ENCODE measurements at regions not wholly inside any gene's neighbourhood (a gene's known extent, or its start where the extent isn't known, plus 50 kb on each side); places are given as distances from the start of the nearest gene placed in this dataset.

- Mint-ChIP-seq H3K36me3 (ENCODE audit: unreplicated experiment) (peaks cover 26% of the 10 kb centered on the region), H3K4me3 (ENCODE audit: unreplicated experiment) (no peak overlapping the region), H3K4me1 (ENCODE audit: unreplicated experiment) (peaks cover 2% of the 10 kb centered on the region), H3K27ac (ENCODE audit: unreplicated experiment) (no peak overlapping the region), H3K27me3 (ENCODE audit: unreplicated experiment) (no peaks in the 10 kb centered on the region), H3K9me3 (ENCODE audit: unreplicated experiment) (peaks cover 12% of the 10 kb centered on the region)
- DNase-seq (ENCODE audit: extremely low spot score, unreplicated experiment) = no peak
- no peak for TF ChIP-seq CTCF (IDR thresholded peaks at IDR 0.05)
These were observed 84.2 kb downstream of the KCNRG start for GRCh38 chr13:50099473-50099872.

GRCh38 chr13:50101590-50101989 lies 86.3 kb downstream of the KCNRG start:
- Mint-ChIP-seq H3K9me3 (ENCODE audit: unreplicated experiment) (peaks cover 12% of the 10 kb centered on the region), H3K27me3 (ENCODE audit: unreplicated experiment) (no peaks in the 10 kb centered on the region), H3K27ac (ENCODE audit: unreplicated experiment) (no peak overlapping the region), H3K4me3 (ENCODE audit: unreplicated experiment) (no peak overlapping the region), H3K36me3 (ENCODE audit: unreplicated experiment) (peaks cover 25% of the 10 kb centered on the region), H3K4me1 (ENCODE audit: unreplicated experiment) (peaks cover 6% of the 10 kb centered on the region)
- DNase-seq (ENCODE audit: extremely low spot score, unreplicated experiment) = no peak
- no peak for TF ChIP-seq CTCF (IDR thresholded peaks at IDR 0.05)

- DNase-seq (ENCODE audit: extremely low spot score, unreplicated experiment) = no peak
- Mint-ChIP-seq H3K4me1 (ENCODE audit: unreplicated experiment) (peaks cover 9% of the 10 kb centered on the region), H3K4me3 (ENCODE audit: unreplicated experiment) (no peak overlapping the region), H3K36me3 (ENCODE audit: unreplicated experiment) (peaks cover 8% of the 10 kb centered on the region), H3K27ac (ENCODE audit: unreplicated experiment) (no peak overlapping the region), H3K27me3 (ENCODE audit: unreplicated experiment) (no peaks in the 10 kb centered on the region), H3K9me3 (ENCODE audit: unreplicated experiment) (no peaks in the 10 kb centered on the region)
- TF ChIP-seq CTCF (IDR thresholded peaks at IDR 0.05) = no peak
These were observed 89.2 kb downstream of the KCNRG start for GRCh38 chr13:50104493-50104892.

- no peaks in the 10 kb centered on the region for H3K9me3 Mint-ChIP-seq (ENCODE audit: unreplicated experiment)
- H3K36me3 Mint-ChIP-seq (ENCODE audit: unreplicated experiment) = peaks cover 10% of the 10 kb centered on the region
- no peak overlapping the region for H3K4me3 Mint-ChIP-seq (ENCODE audit: unreplicated experiment)
- no peaks in the 10 kb centered on the region for H3K27me3 Mint-ChIP-seq (ENCODE audit: unreplicated experiment)
- DNase-seq (ENCODE audit: extremely low spot score, unreplicated experiment) = no peak
- TF ChIP-seq CTCF (IDR thresholded peaks at IDR 0.05) = no peak
- peak overlapping the region; percentile 21 for H3K27ac Mint-ChIP-seq (ENCODE audit: unreplicated experiment)
- peaks cover 9% of the 10 kb centered on the region for H3K4me1 Mint-ChIP-seq (ENCODE audit: unreplicated experiment)
These were observed 91.3 kb downstream of the KCNRG start for GRCh38 chr13:50106559-50106958.

GRCh38 chr13:50107205-50107604 lies 92.0 kb downstream of the KCNRG start:
- no peak overlapping the region for H3K27ac Mint-ChIP-seq (ENCODE audit: unreplicated experiment)
- H3K36me3 Mint-ChIP-seq (ENCODE audit: unreplicated experiment) = peaks cover 8% of the 10 kb centered on the region
- peaks cover 12% of the 10 kb centered on the region for H3K4me1 Mint-ChIP-seq (ENCODE audit: unreplicated experiment)
- no peaks in the 10 kb centered on the region for H3K9me3 Mint-ChIP-seq (ENCODE audit: unreplicated experiment)
- no peak for DNase-seq (ENCODE audit: extremely low spot score, unreplicated experiment)
- no peak overlapping the region for H3K4me3 Mint-ChIP-seq (ENCODE audit: unreplicated experiment)
- no peaks in the 10 kb centered on the region for H3K27me3 Mint-ChIP-seq (ENCODE audit: unreplicated experiment)
- TF ChIP-seq CTCF (IDR thresholded peaks at IDR 0.05) = no peak
